Stimulated activated CD4-positive, alpha-beta T cell treated with anti-CD3 and anti-CD28 coated beads, Interleukin-4, amount 100 ng/mL, for 48 hours (primary cell): ENCODE measurements at regions not wholly inside any gene's neighbourhood (a gene's known extent, or its start where the extent isn't known, plus 50 kb on each side); places are given as distances from the start of the nearest gene placed in this dataset.
"Not testable (repeated sequence)": the region's sequence is repeated elsewhere in the genome, so short reads cannot be mapped to it uniquely, and the experiment has no call there.

Experiments
- DNase-seq, 2 donors: peaks; one replicate each; pipeline ENCODE4 v3.0.0-alpha.2; 2020; ENCODE audit warnings: low read depth in 2 of 2

DNA sequence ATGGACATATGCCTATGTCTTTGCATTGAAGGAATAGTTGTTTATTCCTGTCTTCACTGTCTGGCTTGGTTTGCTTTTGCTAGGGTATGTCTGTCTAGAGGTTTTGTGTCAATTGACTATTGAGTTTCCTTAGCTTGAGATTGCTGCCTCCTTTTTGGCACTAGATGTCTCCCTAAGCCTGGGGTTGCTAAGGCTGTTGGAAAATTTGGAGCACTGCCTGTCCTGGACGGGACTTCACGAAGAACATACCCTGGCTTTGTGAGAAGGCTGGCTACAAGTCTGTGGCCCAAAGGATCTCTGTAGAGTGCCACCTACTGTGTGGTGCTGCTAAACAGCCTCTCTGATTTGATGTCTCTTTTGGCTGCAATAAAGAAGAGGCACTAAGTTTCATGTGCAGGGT, 183.8 kb upstream of the NUDT10 start:
- no peak for DNase-seq

DNA sequence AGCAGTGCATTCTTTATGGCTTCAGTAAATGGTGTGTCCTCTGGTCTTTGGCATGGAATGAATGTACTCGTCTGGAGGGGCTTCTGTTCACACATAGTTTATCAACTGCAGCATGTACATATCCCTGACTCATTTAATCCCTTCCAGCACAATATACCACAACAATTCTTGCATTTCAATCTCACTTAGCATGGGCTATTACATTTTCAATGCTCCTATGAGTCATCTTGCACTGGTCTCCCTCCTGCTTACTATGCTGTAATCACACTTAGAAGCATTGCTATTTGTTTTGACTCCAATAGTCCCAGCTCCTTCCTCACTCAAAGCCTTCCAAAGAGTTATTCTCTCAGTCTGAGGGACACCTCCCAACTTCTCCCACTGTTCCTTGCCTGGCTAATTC, 180.9 kb upstream of the NUDT10 start:
- no peak for DNase-seq

DNA sequence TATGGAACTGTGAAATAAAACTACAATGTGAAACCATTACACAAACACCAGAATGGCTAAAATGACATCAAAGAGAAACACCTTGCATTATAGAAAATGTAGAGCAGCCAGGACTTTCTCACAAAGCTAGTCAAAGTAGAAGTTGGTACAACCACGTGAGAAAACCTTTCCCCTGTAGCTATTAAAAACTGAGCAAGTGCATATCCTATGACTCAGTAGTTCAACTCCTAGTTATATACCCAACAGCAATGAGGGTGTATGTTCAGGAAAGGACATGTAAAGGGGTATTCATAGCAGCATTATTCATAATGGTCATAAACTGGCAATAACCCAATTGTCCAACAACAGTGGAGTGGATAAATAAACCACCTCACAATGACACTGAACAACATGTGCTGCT, 177.5 kb upstream of the NUDT10 start:
- no peak for DNase-seq

DNA sequence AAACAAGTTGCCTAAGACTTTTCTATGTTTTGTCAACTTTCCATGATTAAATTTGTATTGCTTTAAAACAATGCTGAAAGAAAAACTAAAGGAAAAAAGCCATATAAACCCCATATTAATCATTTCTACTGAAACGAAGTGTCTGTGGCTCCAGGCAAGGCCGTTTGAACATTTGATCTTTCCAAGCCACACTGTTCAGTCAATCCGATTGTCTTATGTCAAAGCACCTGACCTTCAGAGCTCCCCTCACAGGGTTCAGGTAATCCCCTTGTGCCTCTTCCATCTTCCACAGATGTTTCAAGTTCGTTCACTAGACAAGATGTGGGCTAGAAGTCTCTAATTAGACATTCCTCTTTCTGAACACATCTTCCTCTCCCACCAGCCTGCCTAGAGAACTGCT, 177.1 kb upstream of the NUDT10 start:
- DNase-seq: no peak

DNA sequence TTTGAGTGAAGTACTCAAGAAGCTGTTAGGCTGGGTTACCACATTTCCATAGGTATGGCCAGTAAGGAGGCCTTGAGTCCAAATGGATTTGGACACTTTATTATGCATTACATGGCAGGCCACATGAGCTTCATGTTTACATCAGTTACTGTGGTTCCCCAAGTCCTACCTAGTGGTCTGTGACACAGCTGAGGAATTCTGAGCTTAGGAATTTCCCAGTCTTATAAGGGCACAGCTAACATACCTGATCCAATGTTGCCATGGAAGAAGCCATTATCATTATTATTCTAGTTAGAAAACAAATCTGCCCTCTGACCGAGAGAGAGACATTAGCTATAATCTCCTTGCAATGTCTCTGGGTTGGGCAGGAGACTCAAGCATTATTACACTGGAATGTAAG, 174.4 kb upstream of the NUDT10 start:
- DNase-seq: no peak

DNA sequence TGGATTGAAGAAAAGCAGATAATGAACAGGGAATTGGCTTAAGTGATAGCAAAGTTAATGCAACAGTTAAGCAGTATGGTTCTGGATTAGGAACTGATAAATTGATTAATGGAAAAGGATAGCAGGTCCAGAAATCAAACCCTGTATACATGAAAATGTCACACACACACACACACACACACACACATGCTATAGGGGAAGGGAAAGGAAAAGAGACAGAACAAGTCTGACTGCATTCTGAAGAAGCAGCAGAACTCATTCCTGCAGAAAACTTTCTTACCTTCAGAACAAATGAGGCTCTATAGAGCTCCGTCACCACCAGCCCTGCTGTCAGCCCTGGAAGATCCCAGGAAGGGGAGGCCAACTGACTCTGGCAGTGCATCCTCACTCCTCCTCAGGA, 173.2 kb upstream of the NUDT10 start:
- not testable (repeated sequence) for DNase-seq

DNA sequence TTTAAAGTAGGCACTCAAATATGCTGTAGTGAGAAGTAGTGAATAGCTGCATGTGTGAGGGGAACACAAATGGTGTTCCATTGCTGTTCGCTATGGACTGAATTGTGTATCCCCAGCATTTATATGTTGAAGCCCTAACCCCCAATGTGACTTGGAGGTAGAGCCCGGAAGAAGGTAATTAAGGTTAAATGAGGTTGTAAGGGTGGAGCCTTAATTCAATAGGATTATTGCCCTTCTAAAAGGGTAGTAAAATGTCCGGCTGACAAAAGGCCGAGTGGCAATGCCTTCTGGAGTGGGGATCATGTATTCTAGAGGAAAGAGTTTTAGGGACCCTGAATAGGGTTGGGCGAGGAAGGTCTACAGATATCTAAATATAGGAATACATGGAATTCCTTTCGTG, 168.9 kb upstream of the NUDT10 start:
- no peak for DNase-seq

DNA sequence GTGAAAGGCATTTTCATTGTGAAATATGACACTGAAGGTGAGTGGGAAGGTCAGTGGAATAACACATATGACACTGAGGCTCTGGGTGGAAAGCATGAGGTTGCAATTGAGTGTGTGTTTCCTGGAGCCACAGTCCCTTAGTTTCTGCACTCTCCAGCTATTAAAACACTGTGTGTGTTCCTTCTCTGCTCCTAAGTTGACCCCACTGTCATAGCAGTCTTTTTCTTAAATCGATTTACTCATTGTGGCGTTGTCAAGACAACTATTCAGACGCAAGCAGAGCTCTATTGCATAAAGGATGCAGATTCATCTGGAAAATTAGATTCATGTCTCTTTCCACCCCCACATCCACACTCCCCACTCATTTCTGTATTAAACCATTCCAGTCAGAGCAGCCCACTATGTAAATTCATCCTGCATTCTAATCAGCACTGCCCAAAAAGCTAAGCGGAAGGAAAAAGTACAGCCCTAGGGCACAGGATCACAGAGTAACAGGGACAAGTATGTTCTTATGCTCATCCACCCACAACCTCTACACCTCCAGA, 154.2 kb upstream of the NUDT10 start:
- DNase-seq: not testable (repeated sequence)

DNA sequence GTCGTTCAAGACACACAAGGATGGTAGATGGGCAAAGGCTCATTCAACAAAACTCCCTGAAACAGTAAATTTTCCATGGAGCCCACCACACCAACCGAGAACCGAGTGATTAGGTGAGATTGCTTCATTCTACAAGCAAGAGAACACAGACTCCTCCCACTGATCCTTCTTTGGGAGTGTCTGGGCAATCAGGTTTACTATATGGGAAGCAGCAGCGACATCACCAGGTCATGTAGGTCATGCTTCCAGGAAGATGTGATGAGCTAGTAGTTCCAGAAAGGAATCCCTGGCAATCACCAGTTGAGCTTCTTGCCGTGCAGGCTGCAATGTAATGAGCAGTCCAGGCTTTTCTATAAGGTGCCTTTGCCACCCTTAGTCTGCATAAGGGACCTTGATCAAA, 152.8 kb upstream of the NUDT10 start:
- DNase-seq: not testable (repeated sequence)

DNA sequence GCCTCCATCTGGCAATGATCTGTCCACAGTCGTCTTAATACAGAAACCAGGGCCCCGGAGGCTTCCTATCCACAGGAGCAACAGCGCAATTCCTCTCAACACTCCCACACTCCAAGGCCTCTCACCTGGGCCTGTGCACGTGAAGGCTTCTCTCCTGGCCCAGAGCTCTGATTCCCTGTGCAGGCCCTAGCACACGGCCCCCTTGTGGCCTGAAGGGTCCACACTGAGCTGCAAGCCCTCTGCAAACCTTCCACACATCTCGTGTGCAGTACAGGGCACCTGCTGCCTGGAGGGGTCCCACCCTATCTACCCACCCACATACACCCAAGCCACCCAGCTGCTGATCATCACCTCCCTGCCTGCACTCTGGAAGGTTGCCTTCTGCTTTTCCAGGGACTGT, 150.1 kb upstream of the NUDT10 start:
- DNase-seq: no peak

DNA sequence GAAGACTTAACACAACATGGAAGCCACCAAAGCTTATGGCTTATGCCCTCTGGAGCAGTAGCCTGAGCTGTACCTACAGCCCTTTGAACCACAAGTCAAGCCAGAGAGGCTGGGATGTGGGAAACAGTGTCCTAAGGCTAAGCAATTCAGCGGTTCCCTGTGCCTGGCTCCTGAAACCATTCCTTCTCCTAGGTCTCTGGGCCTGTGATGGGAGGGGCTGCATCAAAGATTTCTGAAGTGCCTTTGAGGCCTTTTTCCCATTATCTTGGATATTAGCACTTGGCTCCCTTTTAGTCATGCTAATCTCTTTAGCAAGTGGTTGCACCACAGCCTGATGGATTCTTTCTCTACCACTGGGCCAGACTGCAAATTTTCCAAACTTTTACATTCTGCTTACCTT, 140.5 kb upstream of the NUDT10 start:
- DNase-seq: no peak

DNA sequence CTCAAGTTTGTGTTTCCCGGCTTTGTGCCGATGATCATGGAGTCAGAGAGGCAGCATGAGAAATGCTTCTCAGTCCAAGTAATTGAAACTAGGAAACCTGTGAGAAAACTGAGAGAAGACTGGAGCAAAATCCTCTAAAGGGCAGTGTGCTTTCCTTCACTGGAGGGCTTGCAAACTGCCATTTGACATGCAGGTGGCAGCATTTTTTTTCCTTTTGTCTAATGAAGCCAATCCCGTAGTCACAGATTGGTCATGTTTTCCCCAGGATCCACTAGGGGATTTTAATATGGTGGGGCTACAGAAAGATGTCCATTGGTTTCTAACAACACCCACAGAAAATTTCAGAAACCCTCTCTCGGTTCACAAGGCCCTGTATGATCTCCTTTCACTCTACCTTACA, 117.4 kb upstream of the NUDT10 start:
- no peak for DNase-seq

DNA sequence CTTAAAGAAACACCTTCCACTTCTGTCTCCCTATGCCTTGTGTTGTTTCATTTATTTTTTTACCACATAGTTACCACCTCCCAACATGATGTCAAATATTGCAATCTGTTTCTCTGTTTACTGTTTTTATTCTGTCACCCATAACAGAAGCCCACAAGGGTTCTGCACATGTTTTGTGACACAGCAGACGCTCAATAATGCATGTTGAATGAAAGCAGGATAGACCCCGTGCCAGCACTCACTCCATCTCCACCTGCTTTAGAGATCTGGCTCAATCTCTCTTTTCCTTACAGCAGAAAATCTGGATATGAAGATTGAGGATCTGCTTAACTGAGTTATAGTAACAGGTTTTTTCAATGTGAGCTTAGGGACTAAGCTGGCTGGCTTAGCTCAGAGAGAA, 116.8 kb upstream of the NUDT10 start:
- no peak for DNase-seq

DNA sequence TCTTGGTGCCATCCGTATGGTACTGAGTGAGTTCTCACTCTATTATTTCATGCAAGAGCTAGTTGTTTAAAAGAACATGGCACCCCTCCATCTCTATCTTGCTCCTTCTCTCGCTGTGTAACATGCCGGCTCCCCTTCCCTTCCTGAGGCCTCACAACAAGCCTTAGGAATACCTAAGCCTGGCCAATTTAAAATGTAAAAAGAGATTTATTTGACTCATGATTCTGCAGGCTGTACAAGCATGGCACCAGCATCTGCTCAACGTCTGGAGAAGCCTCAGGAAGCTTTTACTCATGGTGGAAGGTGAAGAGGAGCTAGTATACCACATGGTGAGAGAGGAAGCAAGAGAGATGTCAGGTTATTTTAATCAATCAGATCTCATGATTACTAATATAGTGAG, 90.4 kb upstream of the NUDT10 start:
- DNase-seq: no peak

DNA sequence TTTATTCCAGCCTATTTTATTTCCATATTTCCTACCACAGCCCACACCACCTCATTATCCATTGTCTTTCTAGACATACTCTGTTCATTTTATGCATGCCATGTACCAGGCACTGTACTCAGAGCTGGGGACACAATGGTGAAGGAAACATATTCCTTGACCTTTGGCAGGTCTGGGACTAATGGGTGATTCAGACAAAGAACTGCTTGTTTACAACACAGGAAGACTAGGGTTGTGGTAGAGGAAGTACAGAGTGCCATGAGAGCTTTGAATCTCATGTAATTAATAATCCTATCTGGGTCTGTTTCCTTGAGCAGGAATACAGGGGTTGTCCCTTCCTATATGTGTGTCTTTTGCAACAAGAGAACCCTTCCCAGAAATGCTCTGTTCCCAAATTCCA, 75.1 kb upstream of the NUDT10 start:
- no peak for DNase-seq

DNA sequence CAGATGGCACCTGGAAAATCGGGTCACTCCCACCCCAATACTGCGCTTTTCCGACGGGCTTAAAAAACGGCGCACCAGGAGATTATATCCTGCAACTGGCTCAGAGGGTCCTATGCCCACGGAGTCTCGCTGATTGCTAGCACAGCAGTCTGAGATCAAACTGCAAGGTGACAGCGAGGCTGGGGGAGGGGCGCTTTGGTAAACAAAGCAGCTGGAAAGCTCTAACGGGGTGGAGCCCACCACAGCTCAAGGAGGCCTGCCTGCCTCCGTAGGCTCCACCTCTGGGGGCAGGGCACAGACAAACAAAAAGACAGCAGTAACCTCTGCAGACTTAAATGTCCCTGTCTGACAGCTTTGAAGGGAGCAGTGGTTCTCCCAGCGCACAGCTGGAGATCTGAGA, 70.4 kb upstream of the NUDT10 start:
- DNase-seq: not testable (repeated sequence)

DNA sequence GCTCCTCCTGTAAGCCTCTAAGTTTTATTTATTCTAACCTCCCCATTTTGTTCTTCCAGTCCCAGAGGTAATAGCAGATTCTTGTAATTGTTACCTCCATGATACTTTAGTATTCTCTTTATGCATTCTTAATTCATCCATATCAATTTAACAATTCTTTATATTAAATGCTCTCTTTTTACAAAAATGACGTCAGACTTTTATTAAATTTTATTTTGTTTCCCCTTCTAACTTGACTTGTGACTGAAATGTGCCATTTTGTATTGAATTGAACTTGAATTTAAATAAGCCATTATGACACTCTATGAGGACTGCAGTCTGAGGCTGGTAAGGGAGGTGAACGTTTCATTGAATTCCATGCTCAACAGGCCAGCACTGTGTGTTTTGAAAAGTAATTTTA, 60.0 kb upstream of the NUDT10 start:
- no peak for DNase-seq

DNA sequence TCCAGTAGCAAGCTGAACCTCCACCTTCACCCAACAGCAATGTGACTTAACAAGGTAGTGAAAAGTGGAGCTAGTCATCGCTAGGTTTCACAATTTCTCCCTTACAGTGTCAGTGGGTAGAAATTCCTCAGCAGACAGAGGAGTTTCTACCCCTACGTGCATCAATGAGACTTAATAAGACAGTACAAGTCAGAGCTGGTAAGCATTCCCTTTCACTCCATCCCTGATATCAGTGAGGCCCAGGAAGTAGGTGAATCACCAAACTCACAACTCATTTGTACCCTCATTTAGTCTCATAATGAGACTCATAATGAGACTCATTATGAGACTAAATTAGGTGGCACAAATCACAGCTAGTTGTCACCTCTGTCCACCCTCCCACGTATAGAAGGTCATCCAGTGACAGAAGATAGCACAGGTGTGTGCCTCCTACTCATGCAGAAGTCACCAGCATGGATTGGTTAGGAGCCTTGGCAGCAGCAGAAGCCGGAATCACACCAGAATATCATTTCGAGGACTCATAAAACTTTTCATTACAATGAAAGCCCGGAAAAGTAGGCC, 50.8 kb upstream of the NUDT10 start:
- no peak for DNase-seq
